Esophagus squamous epithelium (tissue), 4 donors: ENCODE measurements at regions not wholly inside any gene's neighbourhood (a gene's known extent, or its start where the extent isn't known, plus 50 kb on each side); places are given as distances from the start of the nearest gene placed in this dataset.

Source experiments
- CTCF ChIP-seq, 6 experiments: fragments of 450-650 bp in 4 of 6; fragments of 200-600 bp in 2 of 6; sonication (generic) in 2 of 6; IDR thresholded peaks; one replicate each; pipeline ENCODE4 v1.5.1; 2016 to 2019; ENCODE audit warnings: antibody characterized with exemption in 6 of 6, mild to moderate bottlenecking in 4 of 6, moderate library complexity in 4 of 6
- POLR2A ChIP-seq, 4 donors: fragments of 450-650 bp; IDR thresholded peaks; one replicate each; pipeline ENCODE4 v1.6.1; 2017; ENCODE audit warnings: antibody characterized with exemption in 4 of 4, mild to moderate bottlenecking in 4 of 4, moderate library complexity in 3 of 4

DNA sequence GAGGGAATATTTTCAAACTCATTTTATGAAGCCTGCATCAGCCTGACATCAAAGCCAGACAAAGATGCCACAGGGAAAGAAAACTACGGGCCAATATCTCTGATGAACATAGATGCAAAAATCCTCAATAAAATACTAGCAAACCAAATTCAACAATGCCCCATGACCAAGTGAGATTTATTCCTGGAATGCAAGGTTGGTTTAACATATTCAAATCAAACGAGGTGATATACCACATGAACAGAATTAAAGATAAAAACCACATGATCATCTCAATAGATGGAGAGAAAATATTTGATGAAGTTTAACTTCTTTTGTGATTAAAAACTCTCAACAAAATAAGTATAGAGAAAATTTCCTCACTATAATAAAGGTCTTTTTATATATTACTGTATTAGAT lies 792.0 kb upstream of the ZNF608 start:
- TF ChIP-seq CTCF (IDR thresholded peaks at IDR 0.05) (no peak), POLR2A (IDR thresholded peaks at IDR 0.05) (no peak)
